H1 (cell line): ENCODE measurements at regions not wholly inside any gene's neighbourhood (a gene's known extent, or its start where the extent isn't known, plus 50 kb on each side); places are given as distances from the start of the nearest gene placed in this dataset.

Experiments used
- CTCF ChIA-PET: fragments of 300-600 bp; sonication (Branson Sonifier 250); formaldehyde crosslinking; loops from one replicate; lab custom pipeline; 2021; ENCODE audit not compliant: partially characterized antibody; lab: Charles Lee
- POLR2A ChIA-PET: fragments of 300-600 bp; sonication (Branson Sonifier 250); formaldehyde crosslinking; loops from one replicate; lab custom pipeline; 2021; ENCODE audit warnings: inconsistent platforms; ENCODE audit not compliant: partially characterized antibody; lab: Charles Lee
- DNase-seq, 2 experiments: peaks; one replicate each; pipeline versions ENCODE4 v3.0.0 to v3.0.0-alpha.2; 2010 to 2022; ENCODE audit warnings: low spot score in 2 of 2, low read depth in 1 of 2, mixed read lengths in 1 of 2
- FAIRE-seq: peaks from 2 replicates; lab custom pipeline; 2011; peaks lifted over from hg19 to GRCh38; lab: Jason Lieb, UNC
- H2AFZ ChIP-seq: 2 replicates; pipeline ENCODE4 v1.8.1; 2012; ENCODE audit warnings: low read length, inconsistent platforms
- H2AK5ac ChIP-seq: 2 replicates; pipeline ENCODE4 v1.6.1; 2013; ENCODE audit warnings: low read depth, low read length
- H2BK120ac ChIP-seq: replicated peaks from 2 replicates; pipeline ENCODE3; 2013; ENCODE audit warnings: low read depth, low read length, inconsistent platforms
- H2BK12ac ChIP-seq: 2 replicates; pipeline ENCODE4 v1.6.1; 2013; ENCODE audit warnings: low read depth, low read length
- H2BK15ac ChIP-seq: 2 replicates; pipeline ENCODE4 v1.6.1; 2013; ENCODE audit warnings: low read length
- H2BK20ac ChIP-seq: 2 replicates; pipeline ENCODE4 v1.6.1; 2013; ENCODE audit warnings: low read length
- H2BK5ac ChIP-seq: 2 replicates; pipeline ENCODE4 v1.6.1; 2013; ENCODE audit warnings: low read depth, low read length
- H3K14ac ChIP-seq: 2 replicates; pipeline ENCODE4 v1.6.1; 2013; ENCODE audit warnings: inconsistent platforms; ENCODE audit not compliant: insufficient read length
- H3K18ac ChIP-seq: 2 replicates; pipeline ENCODE4 v1.6.1; 2013; ENCODE audit warnings: low read length; ENCODE audit errors: extremely low read depth
- H3K23ac ChIP-seq: 2 replicates; pipeline ENCODE4 v1.6.1; 2013; ENCODE audit warnings: inconsistent platforms; ENCODE audit not compliant: insufficient read length
- H3K23me2 ChIP-seq: 2 replicates; pipeline ENCODE4 v1.6.1; 2013; ENCODE audit warnings: low read depth, low read length
- H3K27ac ChIP-seq: 2 replicates; pipeline ENCODE4 v1.6.1; 2011; ENCODE audit warnings: low read depth, low read length, inconsistent platforms
- H3K27me3 ChIP-seq, 4 experiments: replicated peaks in 1 of 4; 1 replicate in 1 of 4; 2 replicates in 3 of 4; pipeline versions ENCODE4 v1.6.1 to v1.8.1; 2011 to 2013; ENCODE audit warnings: low read length in 3 of 4, mild to moderate bottlenecking in 3 of 4, inconsistent platforms in 2 of 4, mixed read lengths in 2 of 4, moderate library complexity in 1 of 4; ENCODE audit not compliant: control insufficient read depth in 3 of 4, insufficient read depth in 3 of 4; ENCODE audit errors: extremely low read depth in 1 of 4
- H3K36me3 ChIP-seq, 4 experiments: 2 replicates each; pipeline versions ENCODE4 v1.6.1 to v1.8.1; 2011 to 2013; ENCODE audit warnings: mild to moderate bottlenecking in 4 of 4, low read length in 3 of 4, moderate library complexity in 2 of 4, control low read depth in 1 of 4, inconsistent platforms in 1 of 4; ENCODE audit not compliant: insufficient read depth in 4 of 4, control insufficient read depth in 2 of 4
- H3K4ac ChIP-seq: replicated peaks from 2 replicates; pipeline ENCODE3; 2013; ENCODE audit warnings: low read length, low read depth, mixed read lengths, inconsistent platforms; ENCODE audit not compliant: insufficient read length
- H3K4me1 ChIP-seq, 4 experiments: replicated peaks in 1 of 4; 1 replicate in 1 of 4; 2 replicates in 3 of 4; pipeline versions ENCODE4 v1.6.1 to v1.8.1; 2011 to 2013; ENCODE audit warnings: low read length in 3 of 4, inconsistent platforms in 2 of 4, mixed read lengths in 1 of 4; ENCODE audit not compliant: insufficient read depth in 4 of 4, control insufficient read depth in 3 of 4
- H3K4me2 ChIP-seq, 2 experiments: 2 replicates each; pipeline versions ENCODE4 v1.6.1 to v1.8.1; 2011 to 2013; ENCODE audit warnings: low read depth in 2 of 2, low read length in 2 of 2, control low read depth in 1 of 2, inconsistent platforms in 1 of 2, mild to moderate bottlenecking in 1 of 2; ENCODE audit not compliant: insufficient read depth in 1 of 2
- H3K4me3 ChIP-seq, 4 experiments: fragments of 200-600, 300-600 bp in 1 of 4; sonication (generic), shearing (Covaris generic), sonication (Bioruptor Twin) in 1 of 4; 2 replicates each; pipeline versions ENCODE4 v1.5.1 to v1.8.1; 2011 to 2016; ENCODE audit warnings: low read length in 4 of 4, low read depth in 3 of 4, control low read depth in 2 of 4, inconsistent platforms in 2 of 4, mild to moderate bottlenecking in 2 of 4, mixed read lengths in 1 of 4, moderate library complexity in 1 of 4; ENCODE audit not compliant: insufficient read depth in 2 of 4; ENCODE audit errors: extremely low read depth in 1 of 4
- H3K56ac ChIP-seq: replicated peaks from 2 replicates; pipeline ENCODE3; 2013; ENCODE audit warnings: low read depth, mild to moderate bottlenecking, mixed read lengths, low read length, inconsistent platforms; ENCODE audit not compliant: insufficient read length
- H3K79me1 ChIP-seq: 2 replicates; pipeline ENCODE4 v1.6.1; 2013; ENCODE audit warnings: low read depth, low read length, control low read depth
- H3K79me2 ChIP-seq, 2 experiments: 2 replicates each; pipeline versions ENCODE4 v1.6.1 to v1.8.1; 2012 to 2013; ENCODE audit warnings: low read length in 2 of 2, mild to moderate bottlenecking in 2 of 2, inconsistent platforms in 1 of 2; ENCODE audit not compliant: insufficient read depth in 2 of 2, control insufficient read depth in 1 of 2
- H3K9ac ChIP-seq, 4 experiments: replicated peaks in 1 of 4; 1 replicate in 1 of 4; 2 replicates in 3 of 4; pipeline versions ENCODE4 v1.6.1 to v1.8.1; 2011 to 2013; ENCODE audit warnings: low read depth in 3 of 4, low read length in 3 of 4, control low read depth in 2 of 4, mild to moderate bottlenecking in 2 of 4, moderate library complexity in 2 of 4, inconsistent platforms in 1 of 4; ENCODE audit errors: extremely low read depth in 1 of 4
- H3K9me3 ChIP-seq, 2 experiments: 2 replicates each; pipeline versions ENCODE4 v1.6.1 to v1.8.1; 2012 to 2013; ENCODE audit warnings: mild to moderate bottlenecking in 2 of 2, moderate library complexity in 2 of 2, control low read depth in 1 of 2, inconsistent platforms in 1 of 2, low read depth in 1 of 2, low read length in 1 of 2, mixed read lengths in 1 of 2; ENCODE audit not compliant: insufficient read depth in 2 of 2
- H4K20me1 ChIP-seq, 2 experiments: replicated peaks in 1 of 2; 2 replicates each; pipeline versions ENCODE3 to v1.8.1; 2011 to 2013; ENCODE audit warnings: inconsistent platforms in 2 of 2, low read length in 2 of 2, mild to moderate bottlenecking in 1 of 2; ENCODE audit not compliant: insufficient read depth in 2 of 2, control insufficient read depth in 1 of 2
- H4K5ac ChIP-seq: 2 replicates; pipeline ENCODE4 v1.6.1; 2013; ENCODE audit warnings: low read length, low read depth, mixed read lengths, inconsistent platforms; ENCODE audit not compliant: insufficient read length
- H4K8ac ChIP-seq: 2 replicates; pipeline ENCODE4 v1.8.0; 2013; ENCODE audit warnings: mild to moderate bottlenecking, moderate library complexity, low read length, inconsistent platforms; ENCODE audit not compliant: insufficient read depth; ENCODE audit errors: extremely low read depth
- H4K91ac ChIP-seq: replicated peaks from 2 replicates; pipeline ENCODE3; 2013; ENCODE audit warnings: low read length, mixed read lengths, inconsistent platforms; ENCODE audit not compliant: insufficient read length
- BCL11A ChIP-seq, 2 experiments: IDR thresholded peaks; one replicate each; pipeline ENCODE4 v1.6.1; 2011; ENCODE audit warnings: low read depth in 2 of 2, low read length in 2 of 2, mild to moderate bottlenecking in 2 of 2
- CBX5 ChIP-seq: fragments of 300-800, 300-1000 bp; sonication (generic); IDR thresholded peaks from 2 replicates; pipeline ENCODE4 v1.7.1; 2016; ENCODE audit warnings: antibody characterized with exemption, low read length, low read depth
- CTCF ChIP-seq, 3 experiments: IDR thresholded peaks; 1 replicate in 2 of 3; 2 replicates in 1 of 3; pipeline versions ENCODE4 v1.5.1 to v1.6.1; 2011; ENCODE audit warnings: low read length in 3 of 3, mild to moderate bottlenecking in 3 of 3, inconsistent platforms in 2 of 3, low read depth in 1 of 3, moderate library complexity in 1 of 3; ENCODE audit not compliant: insufficient read depth in 1 of 3; ENCODE audit errors: control extremely low read depth in 1 of 3
- EP300 ChIP-seq, 2 experiments: IDR thresholded peaks; 1 replicate in 1 of 2; 2 replicates in 1 of 2; pipeline ENCODE4 v1.6.1; 2011 to 2012; ENCODE audit warnings: low read depth in 2 of 2, low read length in 2 of 2, mild to moderate bottlenecking in 2 of 2, borderline replicate concordance in 1 of 2, inconsistent platforms in 1 of 2, moderate library complexity in 1 of 2
- EZH2 ChIP-seq: fragments of 200-600 bp; sonication (generic); IDR thresholded peaks from 2 replicates; pipeline ENCODE4 v1.7.1; 2012; ENCODE audit warnings: low read depth, mild to moderate bottlenecking, moderate library complexity, low read length, inconsistent platforms; ENCODE audit not compliant: severe bottlenecking
- FOSL1 ChIP-seq: IDR thresholded peaks from 2 replicates; pipeline ENCODE4 v1.6.1; 2011; ENCODE audit warnings: mild to moderate bottlenecking, low read depth, low read length, moderate library complexity; ENCODE audit not compliant: insufficient read depth
- NANOG ChIP-seq: IDR thresholded peaks from 2 replicates; pipeline ENCODE4 v1.6.1; 2011; ENCODE audit warnings: low read length, low read depth, mild to moderate bottlenecking, inconsistent platforms; ENCODE audit not compliant: insufficient read depth, poor library complexity, severe bottlenecking
- POLR2AphosphoS5 ChIP-seq: IDR thresholded peaks from 2 replicates; pipeline ENCODE4 v1.6.1; 2011; ENCODE audit warnings: low read depth, low read length
- SP1 ChIP-seq: IDR thresholded peaks from 2 replicates; pipeline ENCODE4 v1.6.1; 2011; ENCODE audit warnings: low read depth, low read length
- TBP ChIP-seq: IDR thresholded peaks from 2 replicates; pipeline ENCODE4 v1.6.1; 2011; ENCODE audit warnings: low read depth, low read length, improper control_type of control experiment
- TCF12 ChIP-seq: IDR thresholded peaks from 2 replicates; pipeline ENCODE4 v1.6.1; 2011; ENCODE audit warnings: low read depth, mild to moderate bottlenecking, low read length
- TEAD4 ChIP-seq: IDR thresholded peaks from 2 replicates; pipeline ENCODE4 v1.6.1; 2012; ENCODE audit warnings: low read depth, low read length, inconsistent platforms, mixed read lengths
- ZNF274 ChIP-seq: IDR thresholded peaks from 2 replicates; pipeline ENCODE4 v1.7.0; 2012; ENCODE audit warnings: low read length, borderline replicate concordance; ENCODE audit errors: extremely low read depth
- WGBS, 2 experiments: shearing (Covaris generic) in 1 of 2; methylation state at CpG; one replicate each; pipeline versions ENCODE4 v1.1.6 to v1.1.7; 2013 to 2015; ENCODE audit warnings: low lambda C conversion rate in 2 of 2, mixed read lengths in 2 of 2, inconsistent platforms in 1 of 2, low coverage in 1 of 2, missing lambda C conversion rate in 1 of 2; ENCODE audit not compliant: insufficient replicate concordance in 2 of 2, insufficient coverage in 1 of 2, insufficient read length in 1 of 2; ENCODE audit errors: extremely low coverage in 1 of 2, missing lambda C conversion rate in 1 of 2; 5-methylcytosine and 5-hydroxymethylcytosine counted together

- H4K91ac ChIP-seq, result no peak overlapping the region
- no peak overlapping the region for H2AFZ ChIP-seq
- TF ChIP-seq TCF12 (no peak), EZH2 (no peak), NANOG (no peak), FOSL1 (no peak), TEAD4 (no peak), ZNF274 (no peak), CBX5 (no peak), TBP (no peak), POLR2AphosphoS5 (no peak), BCL11A (IDR thresholded peaks at IDR 0.05; ENCODE audit: low read depth in 2 of 2, low read length in 2 of 2) (no peak), EP300 (IDR thresholded peaks at IDR 0.05; ENCODE audit: borderline replicate concordance in 1 of 2, low read depth in 2 of 2, low read length in 2 of 2) (no peak), SP1 (no peak), CTCF (IDR thresholded peaks at IDR 0.05; ENCODE audit: control extremely low read depth in 1 of 3, insufficient read depth in 1 of 3, low read depth in 1 of 3, low read length in 3 of 3) (no peak)
- no peak overlapping the region for H3K18ac ChIP-seq
- H2BK15ac ChIP-seq, result no peak overlapping the region
- H3K23ac ChIP-seq, result no peak overlapping the region
- POLR2A ChIA-PET, result no interaction called here
- no peak overlapping the region for H4K8ac ChIP-seq
- no peak overlapping the region for H4K5ac ChIP-seq
- H3K56ac ChIP-seq, result no peak overlapping the region
- FAIRE-seq (no peak), DNase-seq (no peak)
- no peak overlapping the region for H3K4ac ChIP-seq
- no peaks in the 10 kb centered on the region for H4K20me1 ChIP-seq
- no peak overlapping the region for H2BK5ac ChIP-seq
- no peaks in the 10 kb centered on the region for H3K79me2 ChIP-seq
- no peak overlapping the region for H3K9ac ChIP-seq
- H3K27me3 ChIP-seq, result no peaks in the 10 kb centered on the region
- no peak overlapping the region for H2BK12ac ChIP-seq
- H3K4me2 ChIP-seq, result no peak overlapping the region
- H3K4me3 ChIP-seq, result no peak overlapping the region
- H2AK5ac ChIP-seq, result no peak overlapping the region
- H3K14ac ChIP-seq, result no peak overlapping the region
- H2BK120ac ChIP-seq, result no peak overlapping the region
- no peaks in the 10 kb centered on the region for H3K9me3 ChIP-seq
- CTCF ChIA-PET, result no interaction called here
- H3K23me2 ChIP-seq, result no peaks in the 10 kb centered on the region
- no peaks in the 10 kb centered on the region for H3K79me1 ChIP-seq
- no peaks in the 10 kb centered on the region for H3K36me3 ChIP-seq
- H2BK20ac ChIP-seq, result no peak overlapping the region
- no peaks in the 10 kb centered on the region for H3K4me1 ChIP-seq
- 85% methylated on average over 3 of the region's 3 CpGs; no CpG with 5 or more reads in 1 of the 2 experiments for WGBS, 2 experiments
- no peak overlapping the region for H3K27ac ChIP-seq
Measured at GRCh38 chrX:149131774-149132173, 373.3 kb downstream of the IDS start.
